Neural progenitor cell (in vitro differentiated cells): ENCODE measurements at regions not wholly inside any gene's neighbourhood (a gene's known extent, or its start where the extent isn't known, plus 50 kb on each side); places are given as distances from the start of the nearest gene placed in this dataset.
"Not testable (repeated sequence)": the region's sequence is repeated elsewhere in the genome, so short reads cannot be mapped to it uniquely, and the experiment has no call there.

Source experiments
- DNase-seq: peaks from one replicate; pipeline ENCODE4 v3.0.0-alpha.2; 2016; ENCODE audit warnings: low spot score
- H2AFZ ChIP-seq: fragments of 200-600 bp; sonication (generic); replicated peaks from 2 replicates; pipeline ENCODE4 v1.6.1; 2016; ENCODE audit warnings: antibody characterized with exemption
- H3F3A ChIP-seq: fragments of 200-600 bp; sonication (generic); 2 replicates; pipeline ENCODE4 v1.6.1; 2016; ENCODE audit warnings: antibody characterized with exemption, low read depth
- H3K27ac ChIP-seq: fragments of 200-600 bp; sonication (generic); 2 replicates; pipeline ENCODE4 v1.5.1; 2016; ENCODE audit warnings: mild to moderate bottlenecking
- H3K27me3 ChIP-seq: fragments of 200-600 bp; sonication (generic); 2 replicates; pipeline ENCODE4 v1.6.1; 2016; ENCODE audit warnings: mild to moderate bottlenecking, moderate library complexity
- H3K36me3 ChIP-seq: fragments of 200-600 bp; sonication (generic); 2 replicates; pipeline ENCODE4 v1.5.1; 2016
- H3K4me1 ChIP-seq: fragments of 200-600 bp; sonication (generic); 2 replicates; pipeline ENCODE4 v1.6.1; 2016; ENCODE audit warnings: mixed run types
- H3K4me2 ChIP-seq: fragments of 200-600 bp; sonication (generic); 2 replicates; pipeline ENCODE4 v1.6.1; 2016
- H3K4me3 ChIP-seq: fragments of 200-600 bp; sonication (generic); 2 replicates; pipeline ENCODE4 v1.5.1; 2016
- H3K79me2 ChIP-seq: fragments of 200-600 bp; sonication (generic); 2 replicates; pipeline ENCODE4 v1.6.1; 2016; ENCODE audit warnings: low read depth
- H3K9ac ChIP-seq: fragments of 200-600 bp; sonication (generic); 2 replicates; pipeline ENCODE4 v1.6.1; 2016
- H3K9me3 ChIP-seq: fragments of 200-600 bp; sonication (generic); 2 replicates; pipeline ENCODE4 v1.5.1; 2016; ENCODE audit warnings: low read depth
- H4K20me1 ChIP-seq: fragments of 200-600 bp; sonication (generic); 2 replicates; pipeline ENCODE4 v1.6.1; 2016; ENCODE audit warnings: low read depth
- H3K27ac Mint-ChIP-seq: 3 replicates; pipeline ENCODE4 v1.8.0; 2021; ENCODE audit warnings: mixed read lengths
- H3K27me3 Mint-ChIP-seq: 2 replicates; pipeline ENCODE4 v1.8.0; 2022; ENCODE audit warnings: low read depth, mild to moderate bottlenecking, inconsistent platforms, moderate library complexity, mixed read lengths; ENCODE audit not compliant: insufficient read depth
- H3K36me3 Mint-ChIP-seq: 3 replicates; pipeline ENCODE4 v1.8.0; 2021; ENCODE audit warnings: mixed read lengths
- H3K4me1 Mint-ChIP-seq: 3 replicates; pipeline ENCODE4 v1.8.0; 2021; ENCODE audit warnings: mixed read lengths
- H3K4me3 Mint-ChIP-seq: 3 replicates; pipeline ENCODE4 v1.8.0; 2021; ENCODE audit warnings: mild to moderate bottlenecking, moderate library complexity, mixed read lengths
- H3K9me3 Mint-ChIP-seq: 3 replicates; pipeline ENCODE4 v1.8.0; 2020; ENCODE audit warnings: mixed read lengths

DNA sequence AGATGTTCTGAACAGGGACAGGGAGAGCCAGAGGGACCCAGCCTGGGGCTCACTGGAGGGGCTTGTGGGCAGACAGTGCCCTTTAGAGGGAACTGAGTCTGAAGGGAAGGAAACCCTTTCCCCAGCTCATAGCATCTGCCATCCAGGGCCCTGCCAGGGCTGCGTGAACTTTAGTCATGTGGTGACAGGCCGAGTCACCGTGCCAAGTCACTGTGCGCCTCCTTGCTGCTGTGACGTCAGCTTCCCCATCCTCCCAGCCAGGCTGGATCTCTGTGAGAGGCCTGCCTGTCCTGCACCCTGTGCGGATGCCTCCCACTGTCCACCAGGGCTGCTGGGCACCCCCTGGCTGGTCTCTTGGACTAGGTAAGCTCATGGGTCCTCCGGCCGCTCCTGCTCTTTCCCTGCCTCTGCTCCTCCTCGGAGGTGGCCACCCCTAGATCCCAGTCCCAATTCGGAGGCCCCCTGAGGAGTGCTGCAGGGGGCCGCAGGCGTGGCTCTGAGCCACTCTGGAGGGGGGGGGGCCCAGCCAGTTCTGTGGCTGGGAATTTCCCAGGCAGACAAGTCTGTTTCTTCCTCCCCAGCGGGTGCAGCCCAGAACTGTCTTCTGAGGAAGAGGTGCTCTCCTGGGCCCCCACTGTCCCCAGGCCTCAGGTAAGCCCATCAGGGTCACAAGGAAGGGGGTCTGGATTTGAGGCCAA lies 3080.9 kb downstream of the RPIA start:
- H3K4me3 ChIP-seq, H2AFZ ChIP-seq, DNase-seq, H3K27ac ChIP-seq, H3F3A ChIP-seq, H3K79me2 ChIP-seq, H3K9ac ChIP-seq, H3K4me2 ChIP-seq, H4K20me1 ChIP-seq, H3K9me3 ChIP-seq, H3K4me1 ChIP-seq, H3K36me3 ChIP-seq, H3K36me3 Mint-ChIP-seq, H3K9me3 Mint-ChIP-seq, H3K4me3 Mint-ChIP-seq, H3K4me1 Mint-ChIP-seq, H3K27me3 ChIP-seq, H3K27me3 Mint-ChIP-seq, H3K27ac Mint-ChIP-seq: not testable (repeated sequence)

DNA sequence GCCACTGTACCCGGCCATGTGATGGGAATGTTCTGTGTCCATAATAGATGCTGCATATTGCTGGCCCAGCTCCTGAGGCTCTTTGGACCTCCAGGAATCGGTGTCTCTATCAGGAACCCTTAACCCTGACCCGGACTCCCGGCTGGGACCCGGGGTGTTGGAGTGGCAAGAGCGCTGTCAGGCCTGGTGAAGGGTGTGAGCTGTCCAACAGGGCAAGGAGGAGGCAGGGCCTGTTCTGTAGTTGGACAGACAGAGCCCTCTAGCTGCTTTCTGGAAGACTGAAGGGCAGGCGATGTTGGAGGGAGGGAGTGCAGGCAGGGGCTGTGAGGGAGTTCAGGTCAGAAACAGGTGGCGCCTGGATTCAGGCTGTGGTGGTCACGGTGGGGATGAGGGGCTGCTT lies 3082.3 kb downstream of the RPIA start:
- not testable (repeated sequence) for H3K27me3 Mint-ChIP-seq, H3K27ac Mint-ChIP-seq, H3K4me1 ChIP-seq, H4K20me1 ChIP-seq, H3K9me3 ChIP-seq, H3K4me3 ChIP-seq, H3F3A ChIP-seq, H3K9ac ChIP-seq, H3K4me2 ChIP-seq, H3K36me3 Mint-ChIP-seq, H3K36me3 ChIP-seq, H2AFZ ChIP-seq, H3K4me1 Mint-ChIP-seq, H3K27ac ChIP-seq, H3K4me3 Mint-ChIP-seq, H3K79me2 ChIP-seq, H3K27me3 ChIP-seq, DNase-seq
- H3K9me3 Mint-ChIP-seq: peaks cover 11% of the 10 kb centered on the region

DNA sequence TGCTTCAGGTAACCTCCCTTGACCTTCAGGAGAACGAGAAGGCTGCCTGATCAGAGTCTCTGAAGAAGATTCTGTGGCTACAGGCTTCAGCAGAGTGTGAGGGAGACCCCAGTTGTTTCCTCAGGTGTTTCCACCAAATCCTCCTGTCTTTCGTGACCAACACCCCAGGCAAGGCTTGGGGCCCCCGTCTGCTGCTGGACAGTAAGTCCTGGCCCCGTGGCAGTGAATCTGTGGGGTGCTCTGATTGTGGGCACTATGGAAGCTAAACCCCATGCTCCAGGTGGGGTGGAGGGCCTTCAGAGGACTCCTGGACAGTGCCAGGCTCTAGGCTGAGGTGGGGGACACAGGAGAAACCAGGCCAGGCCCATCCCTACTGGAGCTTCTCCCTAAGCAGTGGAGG lies 3083.7 kb downstream of the RPIA start:
- not testable (repeated sequence) for H3K4me1 ChIP-seq, H3K4me1 Mint-ChIP-seq, H3K79me2 ChIP-seq, H3K4me3 Mint-ChIP-seq, H3K4me3 ChIP-seq, H3K9ac ChIP-seq, H4K20me1 ChIP-seq, DNase-seq, H3K9me3 ChIP-seq, H3K36me3 ChIP-seq, H3K4me2 ChIP-seq, H3K27ac Mint-ChIP-seq, H3K27me3 ChIP-seq, H3F3A ChIP-seq, H2AFZ ChIP-seq, H3K27ac ChIP-seq, H3K36me3 Mint-ChIP-seq, H3K27me3 Mint-ChIP-seq
- peaks cover 13% of the 10 kb centered on the region for H3K9me3 Mint-ChIP-seq

DNA sequence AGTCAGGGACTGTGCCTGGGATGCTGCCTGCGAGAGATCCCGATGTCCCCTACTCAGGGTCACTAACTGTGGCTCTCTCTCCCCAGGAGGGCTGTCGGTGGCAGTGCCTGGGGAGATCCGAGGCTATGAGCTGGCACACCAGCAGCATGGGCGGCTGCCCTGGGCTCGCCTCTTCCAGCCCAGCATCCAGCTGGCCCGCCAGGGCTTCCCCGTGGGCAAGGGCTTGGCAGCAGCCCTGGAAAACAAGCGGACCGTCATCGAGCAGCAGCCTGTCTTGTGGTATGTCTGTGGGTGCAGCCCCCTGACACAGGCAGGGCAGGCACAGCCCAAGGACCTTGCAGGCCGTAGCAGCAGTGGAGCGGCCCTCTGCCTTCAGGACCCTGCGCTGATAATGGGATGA lies 3088.9 kb downstream of the RPIA start:
- H4K20me1 ChIP-seq, H3K9me3 ChIP-seq, H3F3A ChIP-seq, H3K36me3 Mint-ChIP-seq, H3K27ac ChIP-seq, H3K27ac Mint-ChIP-seq, DNase-seq, H3K4me3 Mint-ChIP-seq, H3K79me2 ChIP-seq, H3K4me3 ChIP-seq, H3K4me1 ChIP-seq, H3K36me3 ChIP-seq, H2AFZ ChIP-seq, H3K27me3 ChIP-seq, H3K4me2 ChIP-seq, H3K4me1 Mint-ChIP-seq, H3K9ac ChIP-seq, H3K27me3 Mint-ChIP-seq: not testable (repeated sequence)
- peaks cover 21% of the 10 kb centered on the region for H3K9me3 Mint-ChIP-seq

DNA sequence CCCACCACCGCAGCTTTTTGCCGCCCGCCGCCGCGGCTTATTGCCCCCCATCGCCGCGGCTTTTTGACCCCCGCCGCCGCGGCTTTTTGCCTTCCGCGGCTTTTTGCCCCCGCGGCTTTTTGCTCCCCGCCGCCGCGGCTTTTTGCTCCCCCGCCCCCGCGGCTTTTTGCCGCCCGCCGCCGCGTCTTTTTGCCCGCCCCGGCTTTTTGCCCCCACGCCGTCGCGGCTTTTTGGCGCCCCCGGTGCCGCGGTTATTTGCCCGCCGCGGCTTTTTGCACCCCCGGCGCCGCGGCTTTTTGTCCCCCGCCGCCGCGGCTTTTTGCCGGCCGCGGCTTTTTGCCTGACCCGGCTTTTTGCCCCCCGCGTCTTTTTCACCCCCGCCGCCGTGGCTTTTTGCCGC lies 3061.8 kb upstream of the TEKT4 start:
- not testable (repeated sequence) for H3K4me3 Mint-ChIP-seq, H3K4me3 ChIP-seq, H2AFZ ChIP-seq, H3K4me1 ChIP-seq, H3K9me3 Mint-ChIP-seq, H3F3A ChIP-seq, H3K79me2 ChIP-seq, H3K9me3 ChIP-seq, H3K4me1 Mint-ChIP-seq, DNase-seq, H3K9ac ChIP-seq, H4K20me1 ChIP-seq, H3K27ac ChIP-seq, H3K27me3 Mint-ChIP-seq, H3K27me3 ChIP-seq, H3K36me3 ChIP-seq, H3K27ac Mint-ChIP-seq, H3K4me2 ChIP-seq, H3K36me3 Mint-ChIP-seq
